ENCODE measurements at regions not wholly inside any gene's neighbourhood (a gene's known extent, or its start where the extent isn't known, plus 50 kb on each side); places are given as distances from the start of the nearest gene placed in this dataset.
"Not testable (repeated sequence)": the region's sequence is repeated elsewhere in the genome, so short reads cannot be mapped to it uniquely, and the experiment has no call there.

GRCh38 chr5:177941386-177941785 lies 54.7 kb downstream of the PROP1 start:
- DNase-seq: not testable (repeated sequence)

GRCh38 chr5:177939246-177940171 lies 56.5 kb downstream of the PROP1 start:
- DNase-seq: peak; percentile 10

- not testable (repeated sequence) for DNase-seq
These were observed 57.3 kb downstream of the PROP1 start for GRCh38 chr5:177938767-177939166.

GRCh38 chr5:177934233-177934632 lies 61.8 kb downstream of the PROP1 start:
- not testable (repeated sequence) for DNase-seq

- not testable (repeated sequence) for DNase-seq
These were observed 65.6 kb downstream of the PROP1 start for GRCh38 chr5:177930269-177931022.

- DNase-seq: not testable (repeated sequence)
These were observed 66.4 kb downstream of the PROP1 start for GRCh38 chr5:177929618-177930017.

- not testable (repeated sequence) for DNase-seq
These were observed 68.5 kb downstream of the PROP1 start for GRCh38 chr5:177927500-177927899.

GRCh38 chr5:177924577-177924976 lies 71.5 kb downstream of the PROP1 start:
- DNase-seq: not testable (repeated sequence)

- not testable (repeated sequence) for DNase-seq
These were observed 72.2 kb downstream of the PROP1 start for GRCh38 chr5:177923837-177924236.

- not testable (repeated sequence) for DNase-seq
These were observed 72.9 kb downstream of the PROP1 start for GRCh38 chr5:177923189-177923588.

GRCh38 chr5:177909261-177909660 lies 86.8 kb downstream of the PROP1 start:
- not testable (repeated sequence) for DNase-seq

GRCh38 chr5:177902806-177903205 lies 93.2 kb downstream of the PROP1 start:
- not testable (repeated sequence) for DNase-seq

GRCh38 chr5:177900066-177900465 lies 96.0 kb downstream of the PROP1 start:
- not testable (repeated sequence) for DNase-seq

GRCh38 chr5:177894681-177895453 lies 101.2 kb downstream of the PROP1 start:
- not testable (repeated sequence) for DNase-seq

GRCh38 chr5:177892357-177892665 lies 103.7 kb downstream of the PROP1 start:
- DNase-seq: not testable (repeated sequence)

- DNase-seq: peak; percentile 19
These were observed 104.3 kb downstream of the PROP1 start for GRCh38 chr5:177891547-177892356.

- not testable (repeated sequence) for DNase-seq
These were observed 100.6 kb upstream of the FAM153A start for GRCh38 chr5:177883295-177883694.

GRCh38 chr5:177875900-177876238 lies 93.2 kb upstream of the FAM153A start:
- not testable (repeated sequence) for DNase-seq

GRCh38 chr5:177875013-177875899 lies 92.6 kb upstream of the FAM153A start:
- DNase-seq: not testable (repeated sequence)

- DNase-seq: not testable (repeated sequence)
These were observed 81.2 kb upstream of the FAM153A start for GRCh38 chr5:177863822-177864446.
